GM23248 (cell line): ENCODE measurements at regions not wholly inside any gene's neighbourhood (a gene's known extent, or its start where the extent isn't known, plus 50 kb on each side); places are given as distances from the start of the nearest gene placed in this dataset.

Experiments
- DNase-seq: peaks from one replicate; pipeline ENCODE4 v3.0.0-alpha.2; 2015
- H2AFZ ChIP-seq: fragments of 200-600 bp; sonication (generic); 2 replicates; pipeline ENCODE4 v1.6.1; 2016; ENCODE audit warnings: antibody characterized with exemption
- H3F3A ChIP-seq: fragments of 200-600 bp; sonication (generic); 2 replicates; pipeline ENCODE4 v1.6.1; 2016; ENCODE audit warnings: mild to moderate bottlenecking, antibody characterized with exemption, mixed run types; ENCODE audit not compliant: insufficient read depth
- H3K27ac ChIP-seq: fragments of 200-600 bp; sonication (generic); 2 replicates; pipeline ENCODE4 v1.5.1; 2016; ENCODE audit warnings: mild to moderate bottlenecking
- H3K27me3 ChIP-seq: fragments of 200-600 bp; sonication (generic); replicated peaks from 2 replicates; pipeline ENCODE4 v1.6.1; 2016; ENCODE audit warnings: mild to moderate bottlenecking; ENCODE audit not compliant: insufficient read depth
- H3K36me3 ChIP-seq: fragments of 200-600 bp; sonication (generic); 2 replicates; pipeline ENCODE4 v1.6.1; 2016; ENCODE audit warnings: low read depth, mild to moderate bottlenecking
- H3K4me1 ChIP-seq: fragments of 200-600 bp; sonication (generic); 2 replicates; pipeline ENCODE4 v1.6.1; 2016; ENCODE audit warnings: mild to moderate bottlenecking; ENCODE audit not compliant: insufficient read depth
- H3K4me2 ChIP-seq: fragments of 200-600 bp; sonication (generic); one replicate; pipeline ENCODE4 v1.6.1; 2016; ENCODE audit warnings: mild to moderate bottlenecking; ENCODE audit not compliant: unreplicated experiment
- H3K4me3 ChIP-seq: fragments of 200-600 bp; sonication (generic); 2 replicates; pipeline ENCODE4 v1.5.1; 2016; ENCODE audit warnings: mild to moderate bottlenecking
- H3K79me2 ChIP-seq: fragments of 200-600 bp; sonication (generic); 2 replicates; pipeline ENCODE4 v1.6.1; 2016; ENCODE audit warnings: mild to moderate bottlenecking; ENCODE audit not compliant: insufficient read depth
- H3K9ac ChIP-seq: fragments of 200-600 bp; sonication (generic); 2 replicates; pipeline ENCODE4 v1.6.1; 2016; ENCODE audit warnings: mild to moderate bottlenecking
- H3K9me2 ChIP-seq: fragments of 200-600 bp; sonication (generic); 2 replicates; pipeline ENCODE4 v1.6.1; 2016; ENCODE audit warnings: mixed run types, mild to moderate bottlenecking, moderate library complexity; ENCODE audit not compliant: insufficient read depth
- H3K9me3 ChIP-seq: fragments of 200-600 bp; sonication (generic); one replicate; pipeline ENCODE4 v1.6.1; 2017; ENCODE audit warnings: low read depth
- H4K20me1 ChIP-seq: fragments of 200-600 bp; sonication (generic); 2 replicates; pipeline ENCODE4 v1.6.0; 2016; ENCODE audit not compliant: insufficient read depth
- EZH2 ChIP-seq: fragments of 200-600 bp; sonication (generic); IDR thresholded peaks from 2 replicates; pipeline ENCODE4 v1.6.1; 2018; ENCODE audit warnings: antibody characterized with exemption, mild to moderate bottlenecking; ENCODE audit not compliant: insufficient read depth, poor library complexity, severe bottlenecking
- EZH2phosphoT487 ChIP-seq: fragments of 200-600 bp; sonication (generic); IDR thresholded peaks from 2 replicates; pipeline ENCODE4 v1.6.1; 2018; ENCODE audit warnings: antibody characterized with exemption, moderate library complexity, mild to moderate bottlenecking, low read depth; ENCODE audit not compliant: insufficient read depth
- WGBS, 2 experiments: methylation state at CpG; one replicate each; pipeline ENCODE4 v1.1.6; 2015 to 2017; ENCODE audit warnings: low lambda C conversion rate in 2 of 2, low coverage in 1 of 2; ENCODE audit errors: missing lambda C conversion rate in 2 of 2; 5-methylcytosine and 5-hydroxymethylcytosine counted together
- in situ Hi-C: fragments of 300-500 bp; cut with MboI; formaldehyde crosslinking; loops from 2 replicates; pipeline ENCODE4 v1.15.0; 2020

DNA sequence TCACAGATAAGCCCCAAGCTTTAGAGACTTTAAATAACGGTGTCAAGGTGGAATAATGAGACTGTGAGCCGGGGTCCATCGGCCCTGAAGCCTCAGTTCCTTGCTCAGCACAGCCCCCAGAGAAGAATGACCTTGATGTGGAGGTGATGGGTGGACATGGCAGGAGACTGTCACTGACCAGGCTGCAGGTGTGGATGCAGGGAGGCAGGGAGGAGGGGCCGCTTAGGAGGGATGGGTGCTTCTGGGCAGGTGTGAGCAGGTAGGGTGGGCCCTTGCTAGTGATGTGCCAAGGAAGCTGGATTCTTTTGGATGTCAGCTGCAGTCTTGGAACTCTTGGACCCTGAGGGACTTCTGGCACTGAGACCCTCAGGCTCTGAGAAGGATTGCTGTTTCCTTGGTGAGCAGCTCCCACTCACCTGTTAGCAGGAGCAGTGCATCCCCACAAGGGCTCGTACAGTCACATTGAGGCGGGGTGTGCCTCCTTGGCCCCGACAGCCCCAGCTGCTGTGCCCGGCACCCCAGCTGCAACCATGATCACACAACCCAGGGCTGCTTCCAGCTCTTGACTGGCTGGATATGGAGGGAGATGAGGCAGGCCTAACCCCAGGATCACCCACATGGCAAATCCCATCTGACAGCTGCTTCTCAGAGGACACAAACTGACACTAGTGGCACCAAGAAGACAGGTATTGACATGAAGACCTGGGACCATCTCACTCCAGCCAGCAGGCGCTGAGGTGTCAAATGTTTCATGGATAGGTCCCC is 209.8 kb upstream of the HDAC4 start:
- no peak for DNase-seq
- in situ Hi-C loops = no loop called here

DNA sequence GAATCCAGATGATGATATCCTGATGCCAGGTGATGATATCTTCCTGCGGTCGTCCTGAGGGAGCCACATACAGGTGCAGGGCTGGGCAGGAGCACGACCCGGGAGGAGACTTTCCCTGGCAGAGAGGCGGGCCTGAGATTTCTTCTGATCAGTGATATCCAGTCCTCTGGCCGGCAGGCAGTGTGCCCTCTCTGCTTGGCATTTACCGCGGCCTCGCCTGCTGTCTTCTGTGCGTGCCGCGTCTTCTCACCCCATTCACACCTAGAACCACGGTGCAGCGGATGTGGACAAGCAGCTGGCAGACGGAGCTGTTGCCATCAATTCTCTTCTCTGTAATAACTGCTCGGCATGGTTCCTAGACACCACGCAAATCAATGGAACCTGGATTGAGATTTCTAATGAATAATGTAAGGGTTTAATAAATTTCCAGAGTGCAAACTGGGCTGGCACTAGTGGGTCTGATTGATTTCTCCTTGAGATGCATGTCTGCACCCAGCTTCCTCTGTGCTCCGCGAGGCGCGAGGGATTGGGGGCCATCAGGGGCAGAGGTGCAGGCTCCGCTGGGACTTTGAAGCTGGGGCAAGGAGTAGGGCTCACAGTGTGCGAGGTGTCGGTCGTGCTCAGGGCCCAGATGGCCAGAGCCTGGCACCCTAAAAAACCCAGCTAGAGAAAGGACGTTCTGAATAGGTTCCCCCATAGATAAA is 208.9 kb upstream of the HDAC4 start:
- Histone ChIP-seq H4K20me1 (no peaks in the 10 kb centered on the region), H3K36me3 (no peaks in the 10 kb centered on the region), H3K27me3 (no peaks in the 10 kb centered on the region; the same call in 1 of the 2 replicates), H3F3A (no peaks in the 10 kb centered on the region), H3K9ac (no peak overlapping the region), H3K4me1 (no peaks in the 10 kb centered on the region), H3K4me2 (no peak overlapping the region), H3K27ac (no peak overlapping the region), H3K9me2 (no peaks in the 10 kb centered on the region), H3K79me2 (no peaks in the 10 kb centered on the region), H2AFZ (no peak overlapping the region), H3K4me3 (no peak overlapping the region), H3K9me3 (no peaks in the 10 kb centered on the region)
- in situ Hi-C loops = no loop called here
- DNase-seq = no peak
- WGBS, 2 experiments = 77 to 78% methylated on average over 26 of the region's 26 CpGs
- TF ChIP-seq EZH2 (no peak), EZH2phosphoT487 (no peak)

More for the DNA sequence above, 209.8 kb upstream of the HDAC4 start:
- Histone ChIP-seq H4K20me1 (no peaks in the 10 kb centered on the region), H3K27me3 (no peaks in the 10 kb centered on the region; the same call in 1 of the 2 replicates), H3K27ac (no peak overlapping the region), H3K4me1 (no peaks in the 10 kb centered on the region), H3K79me2 (no peaks in the 10 kb centered on the region), H3K4me2 (no peak overlapping the region), H3K4me3 (no peak overlapping the region), H3K9me2 (no peaks in the 10 kb centered on the region), H3K9ac (no peak overlapping the region), H3F3A (no peaks in the 10 kb centered on the region), H2AFZ (no peak overlapping the region), H3K9me3 (no peaks in the 10 kb centered on the region), H3K36me3 (no peaks in the 10 kb centered on the region)
- no peak for TF ChIP-seq EZH2
- no peak for TF ChIP-seq EZH2phosphoT487
- WGBS, 2 experiments = 45 to 46% methylated on average over 9 of the region's 9 CpGs

DNA sequence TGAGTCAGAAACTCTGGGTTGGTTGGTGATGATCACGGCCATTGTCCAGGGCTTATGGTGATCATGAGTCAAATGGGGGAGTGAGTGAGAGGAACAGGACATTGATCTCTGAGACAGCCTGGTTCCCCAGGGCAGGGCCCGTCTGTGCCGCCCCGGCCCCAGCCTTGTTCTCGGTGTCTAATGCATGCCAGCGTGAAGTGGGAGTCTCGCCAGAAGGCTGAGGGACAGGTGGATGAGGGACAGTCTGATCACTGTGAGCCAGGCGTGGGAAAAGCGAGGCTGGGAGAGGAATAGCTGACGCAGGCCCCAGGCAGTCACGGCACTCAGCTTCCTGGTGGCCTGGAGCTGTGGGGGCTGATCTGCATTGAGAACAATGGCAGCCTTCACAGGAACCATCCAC is 208.3 kb upstream of the HDAC4 start:
- Histone ChIP-seq H3K4me3 (no peak overlapping the region), H3K9me3 (no peaks in the 10 kb centered on the region), H4K20me1 (no peaks in the 10 kb centered on the region), H3K79me2 (no peaks in the 10 kb centered on the region), H3K4me1 (no peaks in the 10 kb centered on the region), H3F3A (no peaks in the 10 kb centered on the region), H3K36me3 (no peaks in the 10 kb centered on the region), H3K9ac (no peak overlapping the region), H3K27me3 (no peaks in the 10 kb centered on the region; the same call in 1 of the 2 replicates), H2AFZ (no peak overlapping the region), H3K27ac (no peak overlapping the region), H3K4me2 (no peak overlapping the region), H3K9me2 (no peaks in the 10 kb centered on the region)
- DNase-seq = no peak
- in situ Hi-C loops = no loop called here
- TF ChIP-seq EZH2 (no peak), EZH2phosphoT487 (no peak)
- 77 to 80% methylated on average over 11 of the region's 11 CpGs for WGBS, 2 experiments

DNA sequence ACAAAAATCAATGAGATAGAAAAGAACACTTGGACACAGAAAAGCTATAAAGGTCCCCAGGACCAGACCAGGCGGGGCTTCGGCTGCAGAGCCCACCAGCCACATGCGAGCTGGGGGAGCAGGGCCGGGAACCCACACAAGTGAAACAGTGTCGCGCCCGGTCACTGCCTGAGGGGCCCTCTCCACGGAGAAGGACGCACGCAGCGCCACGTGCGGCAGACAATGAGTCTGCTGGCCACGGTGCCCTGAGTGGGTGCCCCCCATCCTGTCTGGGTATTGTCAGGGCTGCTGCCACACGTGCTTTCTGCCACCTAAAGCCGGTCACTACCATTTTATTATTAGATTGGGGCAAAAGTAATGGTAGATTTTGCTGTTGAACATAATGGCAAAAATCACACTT is 207.9 kb upstream of the HDAC4 start:
- Histone ChIP-seq H2AFZ (no peak overlapping the region), H3K36me3 (no peaks in the 10 kb centered on the region), H3K9me3 (no peaks in the 10 kb centered on the region), H3F3A (no peaks in the 10 kb centered on the region), H4K20me1 (no peaks in the 10 kb centered on the region), H3K9ac (no peak overlapping the region), H3K27me3 (no peaks in the 10 kb centered on the region; the same call in 1 of the 2 replicates), H3K4me3 (no peak overlapping the region), H3K4me1 (no peaks in the 10 kb centered on the region), H3K27ac (no peak overlapping the region), H3K9me2 (no peaks in the 10 kb centered on the region), H3K79me2 (no peaks in the 10 kb centered on the region), H3K4me2 (no peak overlapping the region)
- TF ChIP-seq EZH2phosphoT487 (no peak), EZH2 (no peak)
- no peak for DNase-seq
- 75 to 76% methylated on average over 16 of the region's 16 CpGs for WGBS, 2 experiments
- in situ Hi-C loops = no loop called here
